Spinal cord (tissue), 9 donors: ENCODE measurements at regions not wholly inside any gene's neighbourhood (a gene's known extent, or its start where the extent isn't known, plus 50 kb on each side); places are given as distances from the start of the nearest gene placed in this dataset.
A peak's percentile ranks its signal among the peaks of the same experiment; 100 is the strongest.

Experiments used
- DNase-seq, 6 donors: peaks; one replicate each; pipeline versions ENCODE4 v3.0.0 to v3.0.0-alpha.2; 2013 to 2015; ENCODE audit warnings: low spot score in 6 of 6, low read depth in 4 of 6
- H3K27ac ChIP-seq: one replicate; pipeline ENCODE4 v1.5.1; 2013; ENCODE audit warnings: low read depth, low read length, control low read depth
- H3K27me3 ChIP-seq: one replicate; pipeline ENCODE4 v1.6.1; 2013; ENCODE audit warnings: low read length; ENCODE audit not compliant: control insufficient read depth, insufficient read depth
- H3K36me3 ChIP-seq: one replicate; pipeline ENCODE4 v1.6.1; 2013; ENCODE audit warnings: low read length; ENCODE audit not compliant: control insufficient read depth, insufficient read depth
- H3K4me1 ChIP-seq: one replicate; pipeline ENCODE4 v1.6.1; 2013; ENCODE audit warnings: low read length; ENCODE audit not compliant: control insufficient read depth, insufficient read depth
- H3K4me3 ChIP-seq: one replicate; pipeline ENCODE4 v1.5.1; 2013; ENCODE audit warnings: low read depth, low read length, control low read depth
- H3K9me3 ChIP-seq: one replicate; pipeline ENCODE4 v1.6.1; 2013; ENCODE audit warnings: low read length; ENCODE audit not compliant: control insufficient read depth, insufficient read depth
- WGBS: methylation state at CpG from one replicate; pipeline ENCODE4 v1.1.5; 2013; ENCODE audit warnings: missing lambda C conversion rate; ENCODE audit not compliant: insufficient coverage; 5-methylcytosine and 5-hydroxymethylcytosine counted together
- donor health status: healthy.

DNA sequence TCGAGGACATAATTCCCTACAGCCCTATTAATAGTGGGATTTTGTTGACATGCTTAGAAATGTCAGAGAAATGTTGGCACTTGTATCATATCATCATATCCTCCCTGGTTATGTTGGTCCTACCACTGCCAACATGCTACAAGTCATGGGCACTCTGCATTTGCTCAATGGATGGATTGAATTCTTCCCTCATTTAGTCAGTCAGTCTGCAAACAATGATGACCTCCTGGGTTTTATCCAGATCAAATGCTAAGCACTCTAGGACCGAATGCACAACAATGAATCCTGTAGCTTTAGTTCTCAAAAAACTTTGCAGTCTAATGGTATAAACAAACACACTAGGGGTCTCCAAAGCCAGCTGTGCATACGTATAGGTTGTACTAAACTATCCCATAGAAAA is 357.2 kb upstream of the DPYD start:
- Histone ChIP-seq H3K4me1 (no peaks in the 10 kb centered on the region), H3K27me3 (no peaks in the 10 kb centered on the region), H3K9me3 (no peaks in the 10 kb centered on the region), H3K4me3 (no peak overlapping the region), H3K36me3 (no peaks in the 10 kb centered on the region), H3K27ac (no peak overlapping the region)
- no peak for DNase-seq
- no CpG with 5 or more reads among the region's 3 CpGs for WGBS

DNA sequence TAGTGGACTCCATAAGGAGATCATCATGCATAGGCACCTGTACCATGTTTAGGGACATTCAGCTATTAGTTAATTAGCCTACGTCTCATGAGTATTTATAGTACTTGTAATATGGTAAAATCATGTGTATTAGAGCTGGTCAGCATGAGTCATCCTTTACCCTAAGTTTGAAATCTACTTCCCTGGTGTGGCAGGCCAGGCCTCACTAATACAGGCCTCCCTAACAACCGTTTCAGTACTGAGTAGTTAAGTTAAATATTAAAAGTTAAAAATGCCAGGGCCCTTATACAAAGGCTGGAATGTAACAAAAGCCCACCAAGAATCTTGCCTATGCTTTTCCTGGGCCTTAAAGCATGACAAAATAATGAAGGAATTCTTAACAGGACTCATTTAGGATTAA is 356.3 kb upstream of the DPYD start:
- no peaks in the 10 kb centered on the region for H3K27me3 ChIP-seq
- H3K9me3 ChIP-seq = no peaks in the 10 kb centered on the region
- H3K36me3 ChIP-seq = no peaks in the 10 kb centered on the region
- H3K4me3 ChIP-seq = no peak overlapping the region
- no peak for DNase-seq
- no CpG with 5 or more reads among the region's 2 CpGs for WGBS
- H3K27ac ChIP-seq = no peak overlapping the region
- H3K4me1 ChIP-seq = no peaks in the 10 kb centered on the region

DNA sequence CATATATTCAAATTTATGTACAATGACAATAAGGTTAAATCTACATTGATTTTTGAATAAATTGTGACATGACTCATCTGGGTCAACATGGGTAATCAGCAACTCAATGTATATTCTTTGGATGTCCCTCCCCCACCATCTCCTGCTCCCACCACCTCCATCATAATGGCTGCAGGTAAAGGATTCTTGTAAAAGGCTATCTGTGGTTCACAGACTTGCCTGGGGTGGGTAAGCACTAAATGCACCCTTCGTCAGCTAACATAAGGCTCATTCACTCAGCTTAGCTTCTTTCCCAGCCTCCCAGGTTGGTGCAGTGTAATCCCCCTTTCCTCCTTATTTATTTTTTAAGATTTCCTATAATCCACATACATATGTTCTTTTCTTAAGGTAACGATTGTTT is 355.7 kb upstream of the DPYD start:
- H3K27me3 ChIP-seq = no peaks in the 10 kb centered on the region
- DNase-seq = no peak
- H3K4me1 ChIP-seq = no peaks in the 10 kb centered on the region
- H3K36me3 ChIP-seq = no peaks in the 10 kb centered on the region
- WGBS = no CpG with 5 or more reads among the region's 2 CpGs
- no peaks in the 10 kb centered on the region for H3K9me3 ChIP-seq
- H3K4me3 ChIP-seq = no peak overlapping the region
- no peak overlapping the region for H3K27ac ChIP-seq

DNA sequence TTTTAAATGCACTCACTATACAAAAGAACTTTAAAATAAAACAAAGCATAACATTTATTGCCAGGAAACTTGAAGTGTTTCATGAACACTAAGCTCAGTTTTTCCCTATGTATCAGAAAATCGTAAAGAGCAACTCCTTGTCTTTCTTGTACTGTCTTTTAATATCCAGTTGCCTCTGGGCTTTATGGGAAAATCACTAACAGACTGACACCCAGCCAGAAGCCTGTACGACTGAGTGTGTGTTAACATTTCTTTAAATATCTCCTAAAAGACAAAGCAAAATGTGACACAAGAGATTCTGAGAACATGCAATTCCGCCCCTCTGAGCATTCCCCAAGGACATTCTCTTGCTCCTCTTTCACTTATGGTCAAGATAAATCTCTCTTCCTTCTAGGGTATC is 347.5 kb upstream of the DPYD start:
- WGBS = 93% methylated on average over 2 of the region's 3 CpGs
- Histone ChIP-seq H3K4me3 (no peak overlapping the region), H3K36me3 (no peaks in the 10 kb centered on the region), H3K9me3 (no peaks in the 10 kb centered on the region), H3K4me1 (no peaks in the 10 kb centered on the region), H3K27me3 (no peaks in the 10 kb centered on the region), H3K27ac (no peak overlapping the region)
- peak in 1 of 6 donors; percentile 24 for DNase-seq

DNA sequence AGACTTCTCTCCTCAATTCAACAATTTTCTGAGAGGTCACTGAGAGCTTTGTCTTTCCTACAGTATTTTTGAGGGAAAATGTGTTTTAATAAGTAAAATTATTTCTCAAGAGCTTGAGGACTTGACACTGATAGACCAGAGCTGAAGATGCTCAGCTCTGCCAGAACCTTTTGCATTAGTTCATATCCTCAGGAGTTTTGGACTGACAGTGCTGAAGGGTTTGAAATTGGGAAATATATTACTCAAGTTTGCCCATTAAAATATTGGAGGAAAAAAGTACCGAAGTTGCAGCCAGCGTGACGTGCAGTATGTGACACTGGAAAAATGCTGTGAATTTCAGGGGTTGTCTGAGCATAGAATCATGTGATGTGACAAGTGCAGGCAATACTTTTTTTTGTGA is 346.6 kb upstream of the DPYD start:
- no peak for DNase-seq
- H3K4me3 ChIP-seq = no peak overlapping the region
- H3K9me3 ChIP-seq = no peaks in the 10 kb centered on the region
- H3K4me1 ChIP-seq = no peaks in the 10 kb centered on the region
- 93% methylated on average over 3 of the region's 3 CpGs for WGBS
- no peaks in the 10 kb centered on the region for H3K36me3 ChIP-seq
- no peaks in the 10 kb centered on the region for H3K27me3 ChIP-seq
- H3K27ac ChIP-seq = no peak overlapping the region

DNA sequence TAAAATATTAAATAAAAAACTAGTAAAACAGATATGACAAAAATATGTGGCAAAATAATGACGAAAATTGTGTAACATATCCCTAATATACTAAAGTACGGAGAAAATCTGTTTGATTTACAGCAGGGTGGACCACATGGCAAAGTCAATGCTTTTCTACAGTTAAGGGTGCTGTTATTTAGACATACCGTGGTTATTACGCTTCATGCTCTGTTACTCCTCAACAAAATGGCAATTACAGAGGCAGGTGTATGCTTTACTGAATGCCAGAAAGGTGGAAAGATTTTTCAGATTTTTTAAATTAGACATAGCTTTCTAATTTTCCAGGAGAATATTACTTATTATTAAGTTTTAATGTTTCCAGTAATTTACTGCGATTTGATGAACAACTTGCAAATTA is 343.9 kb upstream of the DPYD start:
- no peaks in the 10 kb centered on the region for H3K36me3 ChIP-seq
- no peak for DNase-seq
- H3K27ac ChIP-seq = no peak overlapping the region
- H3K4me3 ChIP-seq = no peak overlapping the region
- no peaks in the 10 kb centered on the region for H3K27me3 ChIP-seq
- H3K9me3 ChIP-seq = no peaks in the 10 kb centered on the region
- 80% methylated on average over 1 of the region's 5 CpGs for WGBS
- no peaks in the 10 kb centered on the region for H3K4me1 ChIP-seq

DNA sequence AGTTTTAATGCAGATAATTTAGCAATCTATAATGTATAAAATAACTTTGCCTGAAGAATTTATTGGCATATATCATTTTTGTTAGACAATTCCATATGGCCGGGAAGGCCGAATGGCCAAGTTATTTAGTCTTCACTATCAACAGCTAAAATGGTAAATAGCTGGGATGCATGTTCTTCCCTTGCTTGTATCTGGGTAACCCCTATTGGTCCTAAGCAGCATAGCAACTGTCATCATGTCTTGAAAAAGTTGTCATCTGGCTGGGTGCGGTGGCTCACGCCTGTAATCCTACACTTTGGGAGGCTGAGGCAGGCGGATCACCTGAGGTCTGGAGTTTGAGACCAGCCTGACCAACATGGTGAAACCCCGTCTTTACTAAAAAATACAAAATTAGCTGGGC is 340.0 kb upstream of the DPYD start:
- Histone ChIP-seq H3K36me3 (no peaks in the 10 kb centered on the region), H3K27ac (no peak overlapping the region), H3K27me3 (no peaks in the 10 kb centered on the region), H3K9me3 (no peaks in the 10 kb centered on the region), H3K4me3 (no peak overlapping the region), H3K4me1 (no peaks in the 10 kb centered on the region)
- WGBS = 95% methylated on average over 4 of the region's 6 CpGs
- no peak for DNase-seq

DNA sequence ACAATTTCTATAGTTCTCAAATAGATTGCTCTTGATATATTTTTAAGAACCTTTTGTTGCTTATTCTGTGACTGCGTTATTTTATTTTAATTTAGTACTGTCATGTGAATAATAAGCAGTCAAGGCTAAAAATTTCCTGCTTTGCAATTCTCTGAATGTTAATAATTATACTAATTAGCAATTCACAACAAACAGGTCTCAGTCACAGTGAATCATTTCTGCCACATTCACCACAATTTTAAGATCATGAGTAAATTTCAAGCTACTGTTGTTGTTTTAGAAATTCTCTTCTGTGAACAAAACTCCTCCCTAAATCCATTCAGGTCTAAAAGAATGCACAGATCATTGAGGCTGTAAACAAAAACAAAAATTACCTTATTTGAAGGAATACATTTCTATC is 339.6 kb upstream of the DPYD start:
- WGBS = no CpG with 5 or more reads among the region's 1 CpG
- Histone ChIP-seq H3K4me3 (no peak overlapping the region), H3K9me3 (no peaks in the 10 kb centered on the region), H3K27me3 (no peaks in the 10 kb centered on the region), H3K27ac (no peak overlapping the region), H3K36me3 (no peaks in the 10 kb centered on the region), H3K4me1 (no peaks in the 10 kb centered on the region)
- DNase-seq = no peak

DNA sequence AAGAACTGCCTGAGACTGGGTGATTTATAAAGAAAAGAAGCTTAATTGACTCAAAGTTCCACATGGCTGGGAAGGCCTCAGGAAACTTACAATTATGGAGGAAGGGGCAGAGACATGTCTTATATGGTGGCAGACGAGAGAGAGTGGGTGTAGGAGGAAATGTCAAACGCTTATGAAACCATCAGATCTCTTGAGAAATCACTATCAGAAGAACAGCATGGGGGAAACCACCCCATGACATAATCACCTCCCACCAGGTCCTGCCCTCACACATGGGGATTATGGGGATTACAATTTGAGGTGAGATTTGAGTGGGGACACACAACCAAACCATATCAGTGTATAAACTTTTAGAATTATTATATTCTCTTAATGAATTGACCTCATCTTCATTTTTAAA is 335.9 kb upstream of the DPYD start:
- Histone ChIP-seq H3K9me3 (no peaks in the 10 kb centered on the region), H3K27me3 (no peaks in the 10 kb centered on the region), H3K4me1 (no peaks in the 10 kb centered on the region), H3K4me3 (no peak overlapping the region), H3K36me3 (no peaks in the 10 kb centered on the region), H3K27ac (no peak overlapping the region)
- DNase-seq = no peak
- WGBS = no CpG with 5 or more reads among the region's 2 CpGs

DNA sequence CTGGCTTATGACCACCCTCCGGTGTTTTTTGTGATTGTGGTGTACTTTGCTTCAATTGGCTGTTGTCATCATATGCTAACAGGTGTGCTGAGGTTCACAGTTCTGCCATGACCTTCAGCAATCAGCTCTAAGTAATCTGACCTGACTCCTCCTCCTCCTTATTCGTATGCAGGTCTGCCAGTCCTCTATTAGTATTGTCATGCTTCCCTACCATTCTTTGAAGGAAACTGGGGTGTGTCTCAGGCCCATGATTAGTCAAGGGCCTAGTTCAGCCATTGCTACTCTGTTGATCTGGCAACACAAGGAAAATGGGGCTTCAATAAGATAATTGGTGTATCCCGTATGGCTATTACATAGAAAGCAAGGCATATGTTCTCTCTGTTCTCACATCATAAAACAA is 332.3 kb upstream of the DPYD start:
- WGBS = no CpG with 5 or more reads among the region's 3 CpGs
- no peak overlapping the region for H3K27ac ChIP-seq
- no peaks in the 10 kb centered on the region for H3K27me3 ChIP-seq

More for the DNA sequence above, 332.3 kb upstream of the DPYD start:
- Histone ChIP-seq H3K4me3 (no peak overlapping the region), H3K36me3 (no peaks in the 10 kb centered on the region), H3K4me1 (no peaks in the 10 kb centered on the region), H3K9me3 (peaks cover 1% of the 10 kb centered on the region)
- DNase-seq = no peak
